Umbilical cord (tissue), 1 donor: ENCODE measurements at regions not wholly inside any gene's neighbourhood (a gene's known extent, or its start where the extent isn't known, plus 50 kb on each side); places are given as distances from the start of the nearest gene placed in this dataset.
"Not testable (repeated sequence)": the region's sequence is repeated elsewhere in the genome, so short reads cannot be mapped to it uniquely, and the experiment has no call there.

ENCODE experiments used
- DNase-seq: peaks from one replicate; pipeline ENCODE4 v3.0.0-alpha.2; 2015; ENCODE audit warnings: low spot score

DNA sequence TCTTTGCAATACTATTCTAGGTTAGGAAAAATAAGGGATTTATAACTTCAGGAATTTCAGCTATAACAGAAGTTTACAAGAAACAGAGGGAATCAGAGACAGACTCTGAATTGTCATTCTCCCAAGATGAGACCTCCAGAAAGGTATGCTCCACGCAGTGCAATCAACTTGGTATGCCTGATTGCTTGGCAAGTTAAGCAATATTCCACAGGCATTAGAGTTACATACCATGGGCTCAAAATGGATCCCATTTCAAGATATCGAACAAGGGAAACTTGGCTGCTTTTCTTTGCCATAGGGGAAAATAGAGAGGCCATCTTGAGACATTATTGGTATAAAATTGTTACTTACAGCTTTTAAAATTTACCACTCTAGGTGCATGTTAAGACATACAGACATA, 615.6 kb upstream of the SOX9 start:
- peak; percentile 56 for DNase-seq

DNA sequence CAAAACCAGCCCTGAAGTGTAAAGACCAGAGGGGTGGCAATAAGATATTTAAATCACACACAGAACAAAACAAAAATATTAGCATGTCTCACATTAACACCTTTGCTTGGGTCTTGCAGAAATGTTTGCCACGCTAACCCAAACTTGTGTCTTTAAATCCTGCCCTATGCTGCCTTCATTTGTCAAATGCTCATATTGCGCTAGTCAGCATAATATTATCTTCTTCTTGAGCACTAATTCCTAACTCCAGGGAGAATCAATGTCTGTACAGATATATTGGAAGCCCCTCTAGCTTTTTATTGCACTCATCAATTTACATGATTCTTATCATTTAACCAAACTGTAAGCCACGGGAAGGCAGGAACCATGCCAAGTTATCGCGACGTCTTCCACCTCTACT, 614.8 kb upstream of the SOX9 start:
- no peak for DNase-seq

DNA sequence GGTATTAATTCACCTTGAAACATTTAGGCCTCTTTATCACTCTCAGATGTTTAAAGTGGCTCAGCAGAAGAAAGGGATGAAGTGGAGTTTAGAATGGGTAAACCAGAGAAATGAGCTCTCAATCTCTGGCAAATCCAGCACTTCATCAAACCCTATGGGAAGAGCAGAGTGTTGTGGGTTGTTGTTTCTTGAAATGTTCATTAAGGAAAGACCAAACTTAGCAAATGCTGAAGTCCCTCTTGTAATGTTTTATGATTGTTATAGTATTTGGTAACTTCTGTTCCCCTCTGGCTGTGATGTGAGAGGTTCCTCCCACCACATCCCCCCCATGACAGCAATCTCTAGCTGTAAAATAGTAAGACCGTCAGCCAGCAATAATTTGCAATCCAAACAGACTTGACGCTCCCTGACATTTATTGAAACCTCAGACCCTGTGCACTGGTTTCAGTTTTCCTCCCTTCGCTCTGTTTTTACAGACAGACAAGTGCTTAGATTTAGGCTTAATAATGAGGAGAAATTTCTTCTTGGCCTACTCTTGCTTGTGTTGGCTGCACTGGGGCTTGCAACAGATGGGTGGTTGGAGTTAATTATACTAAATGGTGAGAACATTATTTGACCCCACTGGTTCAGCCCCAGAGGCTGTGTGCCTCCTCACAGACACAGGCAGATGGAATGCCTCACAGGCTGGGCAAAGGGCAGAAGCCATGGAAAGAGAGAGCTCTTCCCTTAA, 609.4 kb upstream of the SOX9 start:
- DNase-seq: no peak

DNA sequence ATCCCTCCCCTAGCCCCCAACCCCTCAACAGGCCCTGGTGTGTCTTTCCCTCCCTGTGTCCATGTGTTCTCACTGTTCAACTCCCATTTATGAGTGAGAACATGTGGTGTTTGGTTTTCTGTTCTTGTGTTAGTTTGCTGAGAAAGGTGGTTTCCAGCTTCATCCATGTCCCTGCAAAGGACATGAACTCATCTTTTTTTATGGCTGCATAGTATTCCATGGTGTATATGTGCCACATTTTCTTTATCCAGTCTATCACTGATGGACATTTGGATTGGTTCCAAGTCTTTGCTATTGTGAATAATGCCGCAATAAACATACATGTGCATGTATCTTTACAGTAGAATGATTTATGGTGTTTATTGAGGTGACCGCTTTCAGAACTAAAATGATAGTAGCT, 607.1 kb upstream of the SOX9 start:
- DNase-seq: not testable (repeated sequence)

DNA sequence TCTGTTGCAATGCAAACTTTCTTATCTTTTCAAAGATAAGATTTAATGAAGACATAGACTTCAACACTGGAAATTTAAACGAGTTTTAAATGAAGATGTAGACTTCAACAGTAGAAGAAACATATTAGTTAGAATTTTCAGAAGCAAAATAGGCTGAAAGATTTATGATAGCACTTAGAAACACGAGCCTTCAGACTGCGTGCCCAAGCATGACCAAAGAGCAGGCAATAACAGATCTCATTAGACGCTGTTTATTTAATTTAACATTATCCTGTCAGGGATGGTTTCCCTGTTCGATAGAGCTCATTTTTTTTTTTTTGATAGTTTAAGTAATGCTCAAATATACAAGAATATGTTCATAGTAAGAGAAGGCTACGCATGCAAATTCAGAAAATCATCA, 604.7 kb upstream of the SOX9 start:
- DNase-seq: peak; percentile 44

DNA sequence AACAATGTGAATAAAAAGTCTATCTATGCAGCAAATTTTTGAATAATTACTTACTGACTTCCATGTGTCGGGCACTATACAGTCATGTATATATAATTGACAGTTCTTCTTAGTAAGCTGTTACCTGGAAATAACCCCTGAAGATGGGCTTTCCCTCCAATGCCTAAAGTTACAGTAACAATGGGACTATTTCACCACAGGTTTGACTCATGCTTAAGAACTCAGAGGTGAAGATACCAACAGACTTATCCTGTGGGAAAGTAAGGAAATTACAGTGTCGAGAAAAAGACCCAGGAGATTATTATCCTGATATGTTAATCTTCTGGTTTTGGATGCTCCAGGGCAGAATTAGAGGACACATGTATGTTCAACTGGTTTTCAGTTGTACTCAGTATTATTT, 601.5 kb upstream of the SOX9 start:
- no peak for DNase-seq

DNA sequence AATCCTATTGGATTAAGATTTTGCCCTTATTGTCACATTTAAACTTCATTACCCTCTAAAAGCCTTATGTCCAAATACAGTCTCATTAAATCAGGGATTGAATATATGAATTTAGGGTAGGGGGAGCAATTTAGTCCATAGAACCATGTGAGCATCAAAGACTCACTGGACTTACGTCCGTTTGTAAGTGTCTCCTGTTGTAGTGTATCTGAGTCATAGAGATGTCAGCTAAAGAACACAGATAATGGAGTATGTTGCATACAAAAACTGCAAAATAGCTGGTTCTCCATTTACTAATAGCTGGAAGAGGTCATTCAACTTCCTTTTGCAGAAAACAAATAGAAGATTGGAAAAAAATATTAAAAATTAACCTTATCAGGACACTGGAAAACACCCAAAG, 599.1 kb upstream of the SOX9 start:
- DNase-seq: no peak

DNA sequence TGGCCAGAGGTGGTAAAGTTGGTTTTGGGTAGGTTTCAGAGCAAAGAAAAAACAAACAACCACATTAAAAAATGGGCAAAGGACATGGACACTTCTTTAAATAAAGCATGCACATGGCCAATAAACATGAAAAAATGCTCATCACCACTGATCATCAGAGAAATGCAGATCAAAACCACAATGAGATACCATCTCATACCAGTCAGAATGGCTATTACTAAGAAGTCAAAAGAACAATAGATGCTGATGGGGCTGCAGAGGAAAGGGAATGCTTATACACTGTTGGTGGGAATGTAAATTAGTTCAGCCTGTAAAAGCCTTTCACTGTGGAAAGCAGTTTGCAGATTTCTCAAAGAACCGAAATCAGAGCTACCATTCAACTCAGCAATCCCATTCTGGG, 598.4 kb upstream of the SOX9 start:
- no peak for DNase-seq

DNA sequence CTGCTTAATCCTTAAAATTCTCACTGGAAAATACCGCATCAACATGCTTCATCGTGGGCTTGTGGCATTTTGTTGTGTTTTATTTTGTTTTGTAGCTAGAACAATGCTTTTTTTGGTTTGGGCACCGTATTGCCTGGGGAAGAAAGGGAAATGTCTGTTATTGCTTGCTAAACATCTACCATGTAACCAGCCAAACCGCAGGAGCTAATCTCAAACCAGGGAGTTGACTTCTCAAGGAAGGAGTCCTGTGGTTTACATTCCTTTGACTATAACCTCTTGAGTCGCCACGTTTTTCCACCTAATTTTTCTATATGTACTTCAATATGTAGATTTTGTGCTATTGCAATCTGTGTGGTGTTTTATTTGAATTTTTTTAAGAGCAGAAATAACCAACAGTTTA, 593.5 kb upstream of the SOX9 start:
- DNase-seq: no peak

DNA sequence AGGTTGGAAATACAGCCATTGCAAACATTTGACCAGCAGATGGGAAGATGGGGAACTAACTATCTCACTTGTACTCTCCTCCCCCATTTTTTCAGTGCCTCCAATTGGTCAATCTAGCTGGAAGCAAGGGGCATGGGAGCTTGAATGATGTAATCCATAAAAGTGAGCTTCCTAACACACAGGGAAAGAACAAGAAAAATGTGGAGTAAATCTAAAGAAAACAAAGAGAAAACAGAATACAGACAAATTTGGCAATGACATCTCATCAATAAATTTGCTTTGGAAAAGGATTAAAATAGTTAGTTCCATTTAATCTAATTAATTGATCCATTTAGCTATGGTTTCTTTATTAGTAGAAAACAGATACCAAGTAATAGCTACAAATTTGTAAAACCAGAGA, 592.6 kb upstream of the SOX9 start:
- DNase-seq: no peak

DNA sequence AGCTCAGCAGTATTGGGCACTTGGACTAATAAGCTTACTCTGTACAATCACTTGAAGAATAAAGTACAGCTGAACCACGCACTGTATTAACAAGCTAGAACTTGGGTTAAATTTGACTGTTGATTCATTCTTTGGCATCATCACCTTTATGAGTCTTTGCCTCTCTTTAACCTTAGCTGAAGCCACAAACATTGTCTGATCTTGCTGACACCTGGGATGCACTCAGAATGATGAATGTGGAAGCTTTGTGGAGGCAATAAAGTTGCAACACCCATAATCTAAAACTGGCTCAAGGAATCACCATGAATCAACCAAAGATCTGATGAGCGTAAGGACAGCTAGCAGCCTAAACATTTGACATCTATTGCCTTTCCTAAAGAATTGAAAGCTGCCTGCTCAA, 590.6 kb upstream of the SOX9 start:
- DNase-seq: peak; percentile 21

DNA sequence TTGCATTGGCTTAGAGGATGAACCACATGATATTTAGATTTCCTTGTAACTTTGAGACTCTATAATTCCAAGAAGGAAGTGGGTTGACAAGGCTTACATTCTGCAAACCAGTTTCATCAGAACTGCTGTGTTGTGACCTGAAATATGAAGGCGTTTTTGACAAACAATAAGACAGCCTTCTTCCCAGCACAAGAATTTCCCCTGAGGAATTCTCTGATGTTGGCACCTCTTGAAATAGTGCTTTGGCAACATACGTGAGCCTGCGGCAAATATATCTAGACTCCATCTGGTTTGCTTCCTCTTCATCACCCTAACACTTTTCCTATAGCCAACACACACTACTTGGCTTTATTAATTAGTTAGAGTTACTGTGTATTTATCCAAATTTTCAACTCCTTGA, 585.5 kb upstream of the SOX9 start:
- DNase-seq: no peak

DNA sequence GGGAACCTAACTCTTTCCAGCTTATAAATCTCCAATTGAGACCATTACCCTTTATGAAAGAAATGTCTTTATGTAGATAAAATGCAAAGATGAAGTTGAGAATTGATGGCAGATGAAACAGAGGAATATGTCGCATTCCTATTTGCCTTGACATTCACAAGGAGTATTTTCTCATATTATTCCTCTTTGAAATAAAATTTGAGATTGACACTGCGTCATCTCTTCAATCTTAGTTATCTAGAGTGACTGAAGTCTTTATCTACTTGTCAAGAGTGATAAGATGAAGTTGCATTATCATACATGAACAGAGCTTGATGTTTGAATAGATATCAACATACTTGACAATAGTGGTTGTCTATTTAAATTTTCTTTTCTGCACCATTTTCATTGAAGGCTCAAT, 574.4 kb upstream of the SOX9 start:
- DNase-seq: no peak

DNA sequence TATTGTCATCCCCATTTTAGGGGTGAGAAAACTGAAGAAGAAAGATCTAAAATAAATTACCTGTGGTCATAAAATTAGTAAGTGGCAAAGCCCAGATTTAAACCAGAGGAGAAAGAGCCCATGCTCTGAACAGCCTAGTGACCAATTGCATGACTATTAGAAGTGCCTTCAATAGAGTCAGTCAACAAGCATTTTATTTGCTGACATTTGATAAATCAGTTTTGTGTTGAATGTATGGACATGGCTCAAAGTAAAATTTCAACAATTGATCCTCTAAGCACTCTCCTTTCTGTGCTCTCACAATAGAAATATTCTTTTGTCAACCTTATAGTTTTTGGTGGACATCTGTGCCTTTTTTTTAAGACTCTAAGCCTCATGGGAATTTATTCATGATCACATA, 572.9 kb upstream of the SOX9 start:
- no peak for DNase-seq

DNA sequence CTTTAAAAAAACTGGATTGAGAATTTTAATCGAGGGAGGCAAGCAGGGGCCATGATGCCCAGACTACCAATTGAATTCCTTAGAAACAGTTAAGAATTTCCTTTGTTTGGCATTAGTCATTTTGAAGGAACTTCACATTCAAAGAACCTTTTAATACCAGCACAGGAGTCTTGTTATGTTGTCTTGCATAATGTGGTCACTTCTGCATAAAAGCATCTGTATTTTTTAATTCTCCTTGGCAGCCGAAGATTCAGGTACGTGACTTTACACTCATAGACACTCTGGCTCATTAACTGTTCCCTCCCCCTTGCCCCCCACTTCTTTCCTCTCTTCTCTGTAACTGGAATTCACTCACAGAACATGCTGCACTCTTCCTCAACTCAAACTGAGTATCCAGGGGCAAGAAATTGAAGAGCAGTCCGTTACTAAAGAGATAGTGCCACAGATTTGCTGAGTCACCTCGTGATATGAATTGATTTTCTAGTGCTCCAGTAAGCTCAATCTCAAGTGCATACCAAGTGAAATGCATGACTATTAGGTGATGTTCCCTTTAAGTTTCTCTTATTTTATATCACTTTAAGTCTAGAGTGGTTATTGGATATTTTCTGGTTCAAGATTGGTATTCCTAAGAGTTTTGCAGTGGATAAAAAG, 572.2 kb upstream of the SOX9 start:
- no peak for DNase-seq

DNA sequence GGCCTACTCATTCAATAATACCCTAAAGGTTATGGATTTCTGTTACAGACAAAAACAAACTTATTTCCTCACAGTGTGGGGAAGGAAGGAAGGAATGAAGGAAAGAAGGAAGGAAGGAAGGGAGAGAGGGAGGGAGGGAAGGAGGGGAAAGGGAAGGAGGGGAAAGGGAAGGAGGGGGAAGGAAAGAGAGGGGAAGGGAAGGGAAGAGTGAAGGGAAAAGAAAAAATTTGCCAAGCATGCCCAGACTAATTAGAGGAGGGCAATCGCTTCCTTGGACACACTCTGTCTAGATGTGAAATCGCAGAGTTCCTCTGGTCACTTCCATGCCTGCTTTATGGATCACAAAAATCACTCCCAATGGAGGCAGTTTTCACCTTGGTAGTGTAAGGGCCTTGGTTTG, 570.1 kb upstream of the SOX9 start:
- DNase-seq: no peak

DNA sequence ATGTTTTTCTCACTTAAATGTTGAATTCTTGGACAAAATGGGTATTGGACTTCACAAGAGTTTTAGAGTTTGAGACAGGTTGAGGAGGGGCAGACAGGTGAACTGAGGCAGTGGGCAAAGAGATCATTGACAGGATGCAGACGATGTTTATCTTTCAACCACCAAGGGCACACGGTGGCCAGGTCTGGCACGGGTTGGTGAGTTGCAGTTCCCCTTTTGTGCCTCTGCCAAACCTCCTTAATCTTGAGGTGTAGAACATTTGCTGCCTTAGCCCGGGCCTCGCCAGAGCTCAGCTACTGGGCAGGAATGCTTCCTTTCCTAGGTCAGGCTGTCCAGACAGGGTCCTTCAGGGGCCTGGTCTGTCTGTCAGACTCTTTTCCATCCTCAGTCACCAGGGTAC, 567.4 kb upstream of the SOX9 start:
- no peak for DNase-seq

DNA sequence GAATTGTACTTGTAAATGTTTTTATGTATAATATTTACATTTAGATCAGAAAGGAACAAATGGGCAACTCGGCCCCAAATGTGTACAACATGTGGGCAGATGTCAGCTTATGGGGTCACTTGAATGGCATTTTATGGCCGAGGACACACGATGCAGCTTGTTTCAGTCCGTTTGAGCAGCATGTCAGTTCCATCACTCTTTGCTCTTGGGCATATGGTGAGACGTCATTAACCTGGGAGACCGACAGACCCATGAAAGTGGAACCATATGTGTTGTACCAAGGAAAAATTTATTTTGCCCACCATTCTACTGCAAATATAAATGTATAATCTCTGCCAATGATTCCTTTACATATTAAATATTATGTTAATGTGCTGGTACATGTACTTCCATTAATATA, 561.9 kb upstream of the SOX9 start:
- DNase-seq: no peak

DNA sequence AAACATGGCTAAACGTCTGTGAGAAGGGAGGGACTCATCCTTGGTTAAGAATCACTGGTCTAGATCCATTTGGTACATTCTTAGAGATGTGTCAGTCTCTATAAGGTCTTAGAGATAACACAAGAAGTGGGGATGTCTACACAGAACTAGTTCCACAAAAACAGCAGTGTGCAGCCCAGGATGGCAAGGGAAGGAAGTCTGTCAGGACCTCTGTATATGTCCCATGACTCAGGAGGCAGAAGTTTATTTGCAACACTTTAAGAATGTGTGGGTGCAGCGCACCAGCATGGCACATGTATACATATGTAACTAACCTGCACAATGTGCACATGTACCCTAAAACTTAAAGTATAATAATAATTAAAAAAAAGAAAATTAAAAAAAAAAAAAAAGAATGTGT, 548.5 kb upstream of the SOX9 start:
- no peak for DNase-seq

DNA sequence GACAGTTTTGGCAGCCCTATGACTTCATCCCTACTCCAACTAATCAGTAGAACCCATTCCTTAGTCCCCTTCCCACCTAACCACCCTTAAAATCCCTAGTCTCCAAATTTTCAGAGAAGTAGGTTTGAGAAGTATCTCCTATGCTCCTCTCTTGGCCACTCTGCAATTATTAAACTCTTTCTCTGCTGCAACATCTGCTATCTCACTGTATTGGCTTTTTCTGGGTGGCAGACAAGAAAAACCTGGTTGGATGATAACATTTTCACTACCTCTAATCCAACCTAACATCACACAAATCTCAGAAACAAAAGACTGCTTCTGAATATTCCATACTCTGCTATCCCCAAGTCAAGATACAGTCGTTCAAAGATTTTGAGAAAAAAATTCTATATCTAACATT, 542.4 kb upstream of the SOX9 start:
- DNase-seq: no peak

DNA sequence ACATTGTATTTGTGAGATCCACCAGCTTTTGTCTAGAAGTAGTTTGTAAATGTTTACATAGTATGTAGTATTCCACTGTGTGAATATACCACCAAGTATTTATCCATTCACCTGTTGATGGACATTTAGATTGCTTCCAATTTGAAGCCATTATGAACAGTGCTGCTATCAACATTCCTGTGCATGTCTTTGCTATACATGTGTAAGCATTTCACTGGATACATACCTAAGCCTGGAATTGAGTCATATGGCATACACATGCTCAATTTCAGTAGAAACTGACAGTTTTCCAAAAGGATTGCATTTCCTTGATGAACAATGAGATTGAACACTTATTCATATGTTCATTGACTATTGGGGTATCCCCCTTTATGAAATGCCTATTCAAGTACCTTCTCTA, 540.6 kb upstream of the SOX9 start:
- no peak for DNase-seq

DNA sequence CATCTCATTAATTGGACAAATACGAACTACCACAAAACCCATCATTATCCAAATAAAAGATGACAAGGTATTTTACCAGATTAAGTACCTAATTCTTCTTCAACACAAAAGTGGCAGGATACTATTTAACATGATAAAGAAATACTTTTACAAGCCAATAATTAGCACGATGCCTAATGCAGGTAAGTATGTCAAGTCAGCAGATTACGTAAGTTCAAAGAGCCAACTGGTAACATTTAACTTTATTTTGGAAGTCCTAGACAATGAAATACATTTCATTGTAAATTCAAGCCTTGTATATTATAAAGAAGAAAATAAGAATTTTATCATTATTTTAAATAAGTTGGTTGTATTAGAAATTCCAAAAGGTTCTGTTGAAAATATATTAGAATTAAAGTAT, 535.3 kb upstream of the SOX9 start:
- DNase-seq: no peak

DNA sequence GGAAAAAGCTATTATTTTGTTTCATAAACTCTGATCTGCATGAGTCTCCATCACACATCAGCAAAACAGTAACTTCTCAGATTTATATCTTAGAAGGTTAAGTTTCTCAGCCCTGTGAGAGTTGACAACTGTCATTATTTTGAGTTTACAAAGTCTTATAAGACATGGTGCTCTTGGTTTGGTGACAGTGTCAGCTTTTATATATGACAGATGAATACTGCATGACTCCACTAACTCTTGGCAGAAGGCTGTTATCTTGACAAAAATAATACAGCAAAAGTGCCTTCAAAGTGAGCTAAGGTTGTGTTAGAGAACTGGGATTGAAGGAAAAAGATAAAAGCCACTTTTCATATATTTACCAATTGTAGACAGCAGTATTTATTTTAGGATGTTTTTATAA, 528.4 kb upstream of the SOX9 start:
- no peak for DNase-seq

DNA sequence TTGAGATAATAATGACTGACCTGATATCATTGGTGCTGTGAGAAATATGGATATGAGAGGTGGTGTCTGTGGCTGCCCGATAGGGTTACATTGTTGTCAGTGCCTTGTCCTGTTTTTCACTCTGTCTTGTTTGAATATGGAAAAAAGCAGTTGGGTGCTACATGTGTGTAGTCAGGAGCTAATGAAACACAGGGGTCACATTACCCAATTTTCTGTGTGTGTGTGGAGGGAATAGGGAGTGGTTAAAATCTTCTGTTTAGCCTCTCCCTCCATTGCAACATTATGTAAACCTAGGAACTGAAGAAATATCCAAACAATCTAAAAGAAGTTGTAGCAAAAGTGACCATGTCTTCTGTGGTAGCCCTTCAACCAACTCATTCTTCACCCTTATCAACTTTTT, 527.7 kb upstream of the SOX9 start:
- DNase-seq: no peak
